GM23248 (cell line): ENCODE measurements at regions not wholly inside any gene's neighbourhood (a gene's known extent, or its start where the extent isn't known, plus 50 kb on each side); places are given as distances from the start of the nearest gene placed in this dataset.

ENCODE experiments used
- EZH2 ChIP-seq: fragments of 200-600 bp; sonication (generic); IDR thresholded peaks from 2 replicates; pipeline ENCODE4 v1.6.1; 2018; ENCODE audit warnings: antibody characterized with exemption, mild to moderate bottlenecking; ENCODE audit not compliant: insufficient read depth, poor library complexity, severe bottlenecking
- EZH2phosphoT487 ChIP-seq: fragments of 200-600 bp; sonication (generic); IDR thresholded peaks from 2 replicates; pipeline ENCODE4 v1.6.1; 2018; ENCODE audit warnings: antibody characterized with exemption, moderate library complexity, mild to moderate bottlenecking, low read depth; ENCODE audit not compliant: insufficient read depth

DNA sequence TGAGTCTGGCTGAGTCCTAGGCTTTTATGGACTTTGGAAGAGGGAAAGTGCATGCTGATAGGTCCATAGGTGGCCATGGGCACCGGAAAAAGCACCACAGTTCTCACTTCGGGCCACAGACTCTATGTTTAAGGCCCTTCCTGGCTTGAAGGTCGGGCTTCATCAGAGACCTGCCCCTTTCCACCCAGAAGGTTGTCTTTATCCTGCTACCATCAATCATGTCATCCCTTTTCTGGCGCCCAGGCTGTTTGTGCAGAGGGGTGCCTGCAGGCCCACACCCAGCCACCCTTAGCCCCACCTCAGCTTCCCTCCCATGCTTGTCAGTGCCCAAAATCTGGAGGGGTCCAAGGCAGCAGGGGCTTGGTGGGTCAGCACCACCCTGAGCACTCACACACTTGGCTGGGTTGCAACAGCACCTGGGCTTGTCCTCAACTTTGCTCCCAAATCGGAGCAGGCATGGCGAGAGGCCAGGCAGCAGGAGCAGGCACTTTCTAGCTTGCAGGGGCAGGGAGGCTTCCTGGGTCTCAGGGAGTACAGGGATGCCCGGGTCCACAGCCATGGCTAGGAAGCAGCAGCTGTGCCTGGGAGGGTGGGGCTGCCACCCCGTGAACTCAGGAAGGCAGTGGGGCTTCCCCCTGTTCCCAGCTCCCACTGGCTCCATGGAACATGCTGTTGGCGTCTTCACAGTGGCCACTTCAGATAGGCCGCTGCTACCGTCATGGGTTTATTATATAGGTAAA lies 63.8 kb upstream of the TOM1L1 start:
- TF ChIP-seq EZH2phosphoT487 = no peak
- TF ChIP-seq EZH2 = no peak
